ENCODE measurements at regions not wholly inside any gene's neighbourhood (a gene's known extent, or its start where the extent isn't known, plus 50 kb on each side); places are given as distances from the start of the nearest gene placed in this dataset.

GRCh38 chr5:23216345-23216744, 291.1 kb upstream of the PRDM9 start:
- H3K14ac ChIP-seq (ENCODE audit: low read length), result no peak overlapping the region
- no peak for DNase-seq (ENCODE audit: low spot score)
- H3K36me3 ChIP-seq (replicated peaks in 1 of 2; ENCODE audit: control insufficient read depth in 2 of 2, insufficient read depth in 2 of 2, low read length in 2 of 2), result no peaks in the 10 kb centered on the region
- H2BK12ac ChIP-seq (ENCODE audit: low read length), result no peak overlapping the region
- H3K4me3 ChIP-seq (ENCODE audit: low read length in 2 of 2), result no peak overlapping the region
- H2AFZ ChIP-seq (ENCODE audit: low read length), result no peak overlapping the region
- no peak overlapping the region for H4K91ac ChIP-seq (ENCODE audit: low read depth, low read length, poor library complexity)
- no peak overlapping the region for H3K27ac ChIP-seq (replicated peaks; ENCODE audit: low read length)
- H3K4ac ChIP-seq (ENCODE audit: low read length), result no peak overlapping the region
- H3K23ac ChIP-seq (ENCODE audit: low read depth, low read length, poor library complexity), result no peak overlapping the region
- H4K8ac ChIP-seq (ENCODE audit: low read depth, low read length), result no peak overlapping the region
- H2BK120ac ChIP-seq (ENCODE audit: low read depth, low read length), result no peak overlapping the region
- H2AK5ac ChIP-seq (ENCODE audit: low read depth, low read length), result no peak overlapping the region
- H3K9me3 ChIP-seq (replicated peaks in 1 of 2; ENCODE audit: control insufficient read depth in 2 of 2, insufficient read depth in 1 of 2, low read depth in 1 of 2, low read length in 2 of 2), result no peaks in the 10 kb centered on the region
- H3K27me3 ChIP-seq (ENCODE audit: control insufficient read depth in 3 of 3, insufficient read depth in 3 of 3, low read depth in 1 of 3, low read length in 3 of 3), result no peaks in the 10 kb centered on the region
- H3K4me1 ChIP-seq (ENCODE audit: control insufficient read depth in 2 of 2, insufficient read depth in 1 of 2, low read depth in 1 of 2, low read length in 2 of 2), result no peaks in the 10 kb centered on the region
- no peak overlapping the region for H3K18ac ChIP-seq (ENCODE audit: low read length)
- no peak overlapping the region for H3K4me2 ChIP-seq (ENCODE audit: insufficient read depth, low read length, poor library complexity, severe bottlenecking)
- no peak overlapping the region for H3K9ac ChIP-seq (ENCODE audit: low read depth, low read length, poor library complexity)
- H3K79me1 ChIP-seq (ENCODE audit: low read depth, low read length), result no peaks in the 10 kb centered on the region
- no peak overlapping the region for H2BK15ac ChIP-seq (ENCODE audit: low read length)
- no CpG with 5 or more reads among the region's 5 CpGs for whole genome bisulfite sequencing, 2 donors (ENCODE audit: extremely low coverage in 2 of 2, insufficient read length in 2 of 2, insufficient replicate concordance in 1 of 2)
- no peak overlapping the region for H2BK5ac ChIP-seq (ENCODE audit: low read length)

DNA sequence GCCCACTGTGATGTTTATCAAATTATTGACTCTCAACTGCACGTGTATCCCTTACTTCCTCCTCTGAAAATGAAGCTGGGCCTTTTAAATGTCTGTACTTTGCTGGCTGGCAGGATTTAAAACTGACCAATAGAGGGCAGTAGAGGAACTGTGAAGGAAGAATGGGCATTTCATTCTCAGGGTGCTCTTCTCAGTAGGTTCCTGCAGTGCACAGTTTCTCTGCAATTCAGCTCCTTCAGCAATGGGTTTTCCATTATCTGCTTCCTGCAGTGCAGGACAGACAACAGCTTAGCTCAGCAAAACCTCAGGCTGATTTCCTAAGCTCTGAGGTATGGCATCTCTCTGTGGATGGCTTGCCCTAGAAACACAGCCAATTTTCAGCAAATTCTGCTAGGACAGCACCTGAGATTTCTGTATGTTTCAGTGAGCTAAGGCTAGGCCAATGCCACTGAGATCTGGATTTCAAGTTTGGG, 298.4 kb upstream of the PRDM9 start:
- Histone ChIP-seq H3K9ac (ENCODE audit: low read depth, low read length, poor library complexity) (no peak overlapping the region), H4K8ac (ENCODE audit: low read depth, low read length) (no peak overlapping the region), H2BK5ac (ENCODE audit: low read length) (no peak overlapping the region), H2AK5ac (ENCODE audit: low read depth, low read length) (no peak overlapping the region), H3K27ac (replicated peaks; ENCODE audit: low read length) (no peak overlapping the region), H2AFZ (ENCODE audit: low read length) (peak overlapping the region; percentile 49), H3K18ac (ENCODE audit: low read length) (no peak overlapping the region), H3K27me3 (ENCODE audit: control insufficient read depth in 3 of 3, insufficient read depth in 3 of 3, low read depth in 1 of 3, low read length in 3 of 3) (no peaks in the 10 kb centered on the region), H3K4me1 (ENCODE audit: control insufficient read depth in 2 of 2, insufficient read depth in 1 of 2, low read depth in 1 of 2, low read length in 2 of 2) (no peaks in the 10 kb centered on the region), H3K4ac (ENCODE audit: low read length) (no peak overlapping the region), H3K14ac (ENCODE audit: low read length) (no peak overlapping the region), H4K91ac (ENCODE audit: low read depth, low read length, poor library complexity) (no peak overlapping the region), H2BK12ac (ENCODE audit: low read length) (no peak overlapping the region), H3K4me2 (ENCODE audit: insufficient read depth, low read length, poor library complexity, severe bottlenecking) (no peak overlapping the region), H3K9me3 (replicated peaks in 1 of 2; ENCODE audit: control insufficient read depth in 2 of 2, insufficient read depth in 1 of 2, low read depth in 1 of 2, low read length in 2 of 2) (no peaks in the 10 kb centered on the region), H3K4me3 (ENCODE audit: low read length in 2 of 2) (no peak overlapping the region), H3K79me1 (ENCODE audit: low read depth, low read length) (no peaks in the 10 kb centered on the region), H2BK120ac (ENCODE audit: low read depth, low read length) (no peak overlapping the region), H3K23ac (ENCODE audit: low read depth, low read length, poor library complexity) (no peak overlapping the region), H2BK15ac (ENCODE audit: low read length) (no peak overlapping the region), H3K36me3 (replicated peaks in 1 of 2; ENCODE audit: control insufficient read depth in 2 of 2, insufficient read depth in 2 of 2, low read length in 2 of 2) (no peaks in the 10 kb centered on the region)
- DNase-seq (ENCODE audit: low spot score), result peak; percentile 48
- no CpG with 5 or more reads among the region's 1 CpG for WGBS, 2 donors (ENCODE audit: extremely low coverage in 2 of 2, insufficient read length in 2 of 2, insufficient replicate concordance in 1 of 2)

- Histone ChIP-seq H3K4me3 (ENCODE audit: low read length in 2 of 2) (no peak overlapping the region), H2AFZ (ENCODE audit: low read length) (no peak overlapping the region), H2BK12ac (ENCODE audit: low read length) (no peak overlapping the region), H3K27ac (replicated peaks; ENCODE audit: low read length) (no peak overlapping the region), H3K4me1 (ENCODE audit: control insufficient read depth in 2 of 2, insufficient read depth in 1 of 2, low read depth in 1 of 2, low read length in 2 of 2) (no peaks in the 10 kb centered on the region), H3K9ac (ENCODE audit: low read depth, low read length, poor library complexity) (no peak overlapping the region), H3K4me2 (ENCODE audit: insufficient read depth, low read length, poor library complexity, severe bottlenecking) (no peak overlapping the region), H3K9me3 (replicated peaks in 1 of 2; ENCODE audit: control insufficient read depth in 2 of 2, insufficient read depth in 1 of 2, low read depth in 1 of 2, low read length in 2 of 2) (no peaks in the 10 kb centered on the region), H3K18ac (ENCODE audit: low read length) (no peak overlapping the region), H3K23ac (ENCODE audit: low read depth, low read length, poor library complexity) (no peak overlapping the region), H2AK5ac (ENCODE audit: low read depth, low read length) (no peak overlapping the region), H2BK5ac (ENCODE audit: low read length) (no peak overlapping the region), H3K79me1 (ENCODE audit: low read depth, low read length) (no peaks in the 10 kb centered on the region), H4K8ac (ENCODE audit: low read depth, low read length) (no peak overlapping the region), H3K14ac (ENCODE audit: low read length) (no peak overlapping the region), H2BK120ac (ENCODE audit: low read depth, low read length) (no peak overlapping the region), H3K27me3 (ENCODE audit: control insufficient read depth in 3 of 3, insufficient read depth in 3 of 3, low read depth in 1 of 3, low read length in 3 of 3) (no peaks in the 10 kb centered on the region), H2BK15ac (ENCODE audit: low read length) (no peak overlapping the region), H3K4ac (ENCODE audit: low read length) (no peak overlapping the region), H3K36me3 (replicated peaks in 1 of 2; ENCODE audit: control insufficient read depth in 2 of 2, insufficient read depth in 2 of 2, low read length in 2 of 2) (no peaks in the 10 kb centered on the region), H4K91ac (ENCODE audit: low read depth, low read length, poor library complexity) (no peak overlapping the region)
- no peak for DNase-seq (ENCODE audit: low spot score)
Measured at GRCh38 chr5:23204111-23204510, 303.3 kb upstream of the PRDM9 start.

- no peaks in the 10 kb centered on the region for H3K79me1 ChIP-seq (ENCODE audit: low read depth, low read length)
- H3K14ac ChIP-seq (ENCODE audit: low read length), result no peak overlapping the region
- H3K9me3 ChIP-seq (replicated peaks in 1 of 2; ENCODE audit: control insufficient read depth in 2 of 2, insufficient read depth in 1 of 2, low read depth in 1 of 2, low read length in 2 of 2), result no peaks in the 10 kb centered on the region
- H2AK5ac ChIP-seq (ENCODE audit: low read depth, low read length), result no peak overlapping the region
- WGBS, 2 donors (ENCODE audit: extremely low coverage in 2 of 2, insufficient read length in 2 of 2, insufficient replicate concordance in 1 of 2), result no CpG with 5 or more reads among the region's 7 CpGs
- no peak for DNase-seq (ENCODE audit: low spot score)
- H3K23ac ChIP-seq (ENCODE audit: low read depth, low read length, poor library complexity), result no peak overlapping the region
- no peak overlapping the region for H3K27ac ChIP-seq (replicated peaks; ENCODE audit: low read length)
- H3K4me2 ChIP-seq (ENCODE audit: insufficient read depth, low read length, poor library complexity, severe bottlenecking), result no peak overlapping the region
- no peak overlapping the region for H3K18ac ChIP-seq (ENCODE audit: low read length)
- H2BK5ac ChIP-seq (ENCODE audit: low read length), result no peak overlapping the region
- H3K4me3 ChIP-seq (ENCODE audit: low read length in 2 of 2), result no peak overlapping the region
- no peak overlapping the region for H3K9ac ChIP-seq (ENCODE audit: low read depth, low read length, poor library complexity)
- H2BK120ac ChIP-seq (ENCODE audit: low read depth, low read length), result no peak overlapping the region
- H3K36me3 ChIP-seq (replicated peaks in 1 of 2; ENCODE audit: control insufficient read depth in 2 of 2, insufficient read depth in 2 of 2, low read length in 2 of 2), result no peaks in the 10 kb centered on the region
- no peak overlapping the region for H2BK12ac ChIP-seq (ENCODE audit: low read length)
- no peak overlapping the region for H4K8ac ChIP-seq (ENCODE audit: low read depth, low read length)
- no peaks in the 10 kb centered on the region for H3K4me1 ChIP-seq (ENCODE audit: control insufficient read depth in 2 of 2, insufficient read depth in 1 of 2, low read depth in 1 of 2, low read length in 2 of 2)
- no peak overlapping the region for H3K4ac ChIP-seq (ENCODE audit: low read length)
- H3K27me3 ChIP-seq (ENCODE audit: control insufficient read depth in 3 of 3, insufficient read depth in 3 of 3, low read depth in 1 of 3, low read length in 3 of 3), result no peaks in the 10 kb centered on the region
- no peak overlapping the region for H2BK15ac ChIP-seq (ENCODE audit: low read length)
- H2AFZ ChIP-seq (ENCODE audit: low read length), result no peak overlapping the region
- no peak overlapping the region for H4K91ac ChIP-seq (ENCODE audit: low read depth, low read length, poor library complexity)
Measured at GRCh38 chr5:23169660-23170416, 316.7 kb upstream of the CDH12 start.
